Glutamatergic neuron (in vitro differentiated cells): ENCODE measurements at regions not wholly inside any gene's neighbourhood (a gene's known extent, or its start where the extent isn't known, plus 50 kb on each side); places are given as distances from the start of the nearest gene placed in this dataset.

Experiments used
- DNase-seq: peaks from one replicate; pipeline ENCODE4 v3.0.0; 2022
- H3K27ac Mint-ChIP-seq: one replicate; pipeline ENCODE4 v1.8.0; 2020; ENCODE audit warnings: mild to moderate bottlenecking, mixed read lengths, inconsistent platforms; ENCODE audit not compliant: unreplicated experiment
- H3K27me3 Mint-ChIP-seq: one replicate; pipeline ENCODE4 v1.8.0; 2020; ENCODE audit warnings: mild to moderate bottlenecking, moderate library complexity, mixed read lengths, inconsistent platforms; ENCODE audit not compliant: unreplicated experiment
- H3K36me3 Mint-ChIP-seq: one replicate; pipeline ENCODE4 v1.8.0; 2020; ENCODE audit warnings: mild to moderate bottlenecking, mixed read lengths, inconsistent platforms; ENCODE audit not compliant: unreplicated experiment
- H3K4me1 Mint-ChIP-seq: one replicate; pipeline ENCODE4 v1.8.0; 2020; ENCODE audit warnings: mild to moderate bottlenecking, low read depth, mixed read lengths, inconsistent platforms; ENCODE audit not compliant: unreplicated experiment
- H3K4me3 Mint-ChIP-seq: one replicate; pipeline ENCODE4 v1.8.0; 2020; ENCODE audit warnings: mild to moderate bottlenecking, mixed read lengths, inconsistent platforms; ENCODE audit not compliant: unreplicated experiment
- H3K9me3 Mint-ChIP-seq: one replicate; pipeline ENCODE4 v1.8.0; 2020; ENCODE audit warnings: mild to moderate bottlenecking, moderate library complexity, mixed read lengths, inconsistent platforms; ENCODE audit not compliant: unreplicated experiment
- TF ChIP-seq, protein P1 (sequence below): fragments of 200-600 bp; sonication (generic); IDR thresholded peaks from one replicate; pipeline ENCODE4 v1.5.0; 2021; ENCODE audit not compliant: partially characterized antibody, unreplicated experiment

DNA sequence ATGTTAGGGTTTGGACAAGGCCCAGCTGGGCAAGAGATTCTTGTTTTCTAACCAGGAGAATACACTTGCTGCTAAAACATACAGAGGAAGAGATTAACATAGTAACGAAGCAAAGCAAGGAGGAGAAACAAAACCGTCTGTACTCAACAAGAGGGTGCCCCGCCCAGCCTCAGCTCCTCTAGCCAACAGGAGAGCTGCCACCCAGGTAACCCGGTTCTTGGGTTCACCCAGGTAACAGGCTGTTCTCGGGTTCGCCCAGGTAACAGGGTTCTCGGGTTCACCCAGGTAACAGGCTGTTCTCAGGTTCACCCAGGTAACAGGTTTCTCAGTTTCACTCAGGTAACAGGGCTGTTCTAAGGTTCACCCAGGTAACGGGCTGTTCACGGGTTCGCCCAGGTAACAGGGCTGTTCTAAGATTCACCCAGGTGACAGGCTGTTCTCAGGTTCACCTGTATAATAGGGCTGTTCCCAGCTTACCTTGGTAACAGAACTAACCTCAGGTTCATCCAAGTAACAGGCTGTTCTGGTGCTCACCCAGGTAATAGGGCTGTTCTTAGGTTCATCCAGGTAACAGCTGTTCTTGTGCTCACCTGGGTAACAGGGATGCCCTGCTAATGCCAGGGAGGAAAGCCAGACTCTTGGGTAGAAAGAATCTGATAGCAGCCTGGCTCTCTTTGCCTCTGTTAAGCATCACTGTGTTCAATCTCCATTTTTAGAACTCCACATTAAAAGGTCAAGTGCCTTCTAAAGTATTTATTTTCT is 271.6 kb downstream of the SYK start:
- peaks cover 3% of the 10 kb centered on the region for H3K27me3 Mint-ChIP-seq
- no peak overlapping the region for H3K27ac Mint-ChIP-seq
- no peaks in the 10 kb centered on the region for H3K36me3 Mint-ChIP-seq
- DNase-seq, result no peak
- TF ChIP-seq, protein P1, sequence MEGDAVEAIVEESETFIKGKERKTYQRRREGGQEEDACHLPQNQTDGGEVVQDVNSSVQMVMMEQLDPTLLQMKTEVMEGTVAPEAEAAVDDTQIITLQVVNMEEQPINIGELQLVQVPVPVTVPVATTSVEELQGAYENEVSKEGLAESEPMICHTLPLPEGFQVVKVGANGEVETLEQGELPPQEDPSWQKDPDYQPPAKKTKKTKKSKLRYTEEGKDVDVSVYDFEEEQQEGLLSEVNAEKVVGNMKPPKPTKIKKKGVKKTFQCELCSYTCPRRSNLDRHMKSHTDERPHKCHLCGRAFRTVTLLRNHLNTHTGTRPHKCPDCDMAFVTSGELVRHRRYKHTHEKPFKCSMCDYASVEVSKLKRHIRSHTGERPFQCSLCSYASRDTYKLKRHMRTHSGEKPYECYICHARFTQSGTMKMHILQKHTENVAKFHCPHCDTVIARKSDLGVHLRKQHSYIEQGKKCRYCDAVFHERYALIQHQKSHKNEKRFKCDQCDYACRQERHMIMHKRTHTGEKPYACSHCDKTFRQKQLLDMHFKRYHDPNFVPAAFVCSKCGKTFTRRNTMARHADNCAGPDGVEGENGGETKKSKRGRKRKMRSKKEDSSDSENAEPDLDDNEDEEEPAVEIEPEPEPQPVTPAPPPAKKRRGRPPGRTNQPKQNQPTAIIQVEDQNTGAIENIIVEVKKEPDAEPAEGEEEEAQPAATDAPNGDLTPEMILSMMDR, result no peak
- no peak overlapping the region for H3K4me3 Mint-ChIP-seq
- no peaks in the 10 kb centered on the region for H3K9me3 Mint-ChIP-seq
- peaks cover 2% of the 10 kb centered on the region for H3K4me1 Mint-ChIP-seq

DNA sequence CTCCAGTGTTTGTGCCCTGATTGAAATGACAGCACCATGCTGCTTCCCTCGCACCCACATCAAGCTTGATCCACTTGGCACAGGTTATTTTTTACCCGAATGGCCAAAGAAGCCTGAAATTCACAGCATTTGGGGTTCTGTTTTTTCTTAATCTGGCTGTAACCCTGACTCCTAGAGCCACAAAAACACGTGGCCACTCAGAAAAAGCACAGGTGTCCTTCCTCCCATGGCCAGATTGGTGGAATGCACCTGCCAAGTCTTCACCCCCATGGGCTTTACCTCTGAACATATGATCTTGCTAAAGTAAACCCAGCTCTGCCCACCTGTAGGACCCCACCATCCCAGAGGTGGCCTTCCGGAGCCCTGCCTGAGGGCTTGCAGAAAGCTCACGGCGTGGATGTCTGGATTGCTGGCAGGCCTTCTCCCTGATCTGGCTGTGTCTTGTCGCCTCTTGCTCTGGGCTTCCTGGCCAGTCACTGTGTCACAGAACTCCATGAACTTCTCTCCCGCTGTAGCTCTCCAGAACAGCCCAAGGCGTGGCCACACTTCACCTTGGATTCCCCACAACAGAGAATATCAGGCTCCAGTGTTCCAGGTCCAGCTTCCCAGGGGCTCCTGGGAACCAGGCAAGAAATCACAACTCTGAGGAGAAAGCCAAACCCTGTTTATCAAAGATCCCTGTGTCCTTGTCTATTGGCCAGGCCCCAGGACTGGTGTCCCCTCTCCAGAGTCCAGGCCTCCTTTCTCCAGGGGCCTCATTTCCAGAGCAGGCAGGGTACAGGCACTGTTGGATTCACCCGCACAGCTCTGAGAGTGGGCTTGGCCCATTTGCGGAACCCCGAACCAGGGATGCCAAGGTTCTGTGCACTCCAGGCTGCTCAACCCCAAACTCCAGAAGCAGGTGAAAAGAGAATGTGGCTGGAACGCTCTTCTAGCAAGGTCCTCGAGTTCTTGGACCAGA is 272.5 kb downstream of the SYK start:
- peaks cover 3% of the 10 kb centered on the region for H3K27me3 Mint-ChIP-seq

DNA sequence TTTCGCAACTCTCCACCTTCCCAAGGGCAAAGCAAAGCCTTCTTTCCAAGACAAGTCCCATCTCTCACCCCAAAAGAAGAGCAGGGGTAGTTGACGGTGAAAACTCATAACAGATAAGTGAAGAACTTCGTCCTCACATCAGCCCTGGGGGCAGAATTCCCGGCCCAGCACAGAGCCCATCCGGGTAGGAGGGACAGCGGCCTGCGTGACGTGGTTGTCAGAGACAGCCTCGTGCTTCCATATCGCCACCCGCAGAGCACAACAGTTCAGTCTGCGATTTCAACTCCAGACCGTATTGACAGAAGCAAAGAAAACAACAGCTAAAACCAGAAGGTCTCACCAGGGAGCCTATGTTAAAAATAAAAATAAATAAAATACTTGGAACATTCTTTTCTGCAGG is 273.2 kb downstream of the SYK start:
- no peak overlapping the region for H3K4me3 Mint-ChIP-seq
- no peak overlapping the region for H3K27ac Mint-ChIP-seq
- no peaks in the 10 kb centered on the region for H3K9me3 Mint-ChIP-seq
- DNase-seq, result no peak
- no peaks in the 10 kb centered on the region for H3K36me3 Mint-ChIP-seq
- H3K4me1 Mint-ChIP-seq, result peaks cover 2% of the 10 kb centered on the region
- TF ChIP-seq, protein P1, result no peak
- H3K27me3 Mint-ChIP-seq, result peaks cover 3% of the 10 kb centered on the region

More for the DNA sequence above, 272.5 kb downstream of the SYK start:
- no peak for DNase-seq
- TF ChIP-seq, protein P1, result no peak
- H3K4me1 Mint-ChIP-seq, result peaks cover 2% of the 10 kb centered on the region
- H3K4me3 Mint-ChIP-seq, result no peak overlapping the region
- H3K36me3 Mint-ChIP-seq, result no peaks in the 10 kb centered on the region
- no peak overlapping the region for H3K27ac Mint-ChIP-seq
- H3K9me3 Mint-ChIP-seq, result no peaks in the 10 kb centered on the region

DNA sequence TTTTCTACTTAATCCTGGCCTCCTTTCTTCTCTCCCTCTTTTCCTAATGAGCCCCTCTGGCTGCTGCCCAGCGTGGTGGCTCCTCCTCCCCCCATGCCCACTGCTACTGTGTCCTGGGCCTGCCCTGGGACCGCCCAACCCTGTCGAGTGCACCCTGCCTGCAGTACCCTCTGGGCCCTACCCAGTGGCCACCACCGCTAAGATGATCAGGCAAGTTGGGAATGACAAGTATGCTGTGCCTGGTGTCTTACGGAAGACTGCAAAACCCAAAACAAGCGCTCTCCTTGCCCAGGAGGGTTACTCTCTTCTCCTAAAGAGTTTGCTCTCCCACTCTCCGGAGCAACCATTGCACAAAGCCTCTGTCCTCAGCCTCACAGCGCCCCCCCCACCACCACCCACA is 273.7 kb downstream of the SYK start:
- DNase-seq, result no peak
- no peak overlapping the region for H3K4me3 Mint-ChIP-seq
- TF ChIP-seq, protein P1, result no peak

More for the DNA sequence above, 273.7 kb downstream of the SYK start:
- Mint-ChIP-seq H3K27me3 (peaks cover 3% of the 10 kb centered on the region), H3K36me3 (no peaks in the 10 kb centered on the region), H3K9me3 (no peaks in the 10 kb centered on the region), H3K4me1 (peaks cover 2% of the 10 kb centered on the region), H3K27ac (no peak overlapping the region)
